Skeletal muscle cell (primary cell): ENCODE measurements at regions not wholly inside any gene's neighbourhood (a gene's known extent, or its start where the extent isn't known, plus 50 kb on each side); places are given as distances from the start of the nearest gene placed in this dataset.
"Not testable (repeated sequence)": the region's sequence is repeated elsewhere in the genome, so short reads cannot be mapped to it uniquely, and the experiment has no call there.

Experiments used
- DNase-seq: peaks from one replicate; pipeline ENCODE4 v3.0.0-alpha.2; 2010; ENCODE audit warnings: low read depth
- H3K4me3 ChIP-seq: 2 replicates; pipeline ENCODE4 v1.5.1; 2011; ENCODE audit warnings: low read depth, mild to moderate bottlenecking, control low read depth, low read length, moderate library complexity

GRCh38 chr10:3636356-3637181 is 148.4 kb downstream of the KLF6 start:
- H3K4me3 ChIP-seq = no peak overlapping the region
- no peak for DNase-seq

GRCh38 chr10:3635697-3636096 is 149.3 kb downstream of the KLF6 start:
- no peak overlapping the region for H3K4me3 ChIP-seq
- no peak for DNase-seq

GRCh38 chr10:3635211-3635671 is 149.8 kb downstream of the KLF6 start:
- DNase-seq = no peak

GRCh38 chr10:3634646-3635045 is 150.4 kb downstream of the KLF6 start:
- not testable (repeated sequence) for H3K4me3 ChIP-seq, DNase-seq

More at GRCh38 chr10:3635211-3635671, 149.8 kb downstream of the KLF6 start:
- no peak overlapping the region for H3K4me3 ChIP-seq

- no peak overlapping the region for H3K4me3 ChIP-seq
- no peak for DNase-seq
Observed at GRCh38 chr10:3631701-3632330, 153.2 kb downstream of the KLF6 start.

- H3K4me3 ChIP-seq = no peak overlapping the region
- no peak for DNase-seq
Observed at GRCh38 chr10:3631291-3631690, 153.7 kb downstream of the KLF6 start.

GRCh38 chr10:3625959-3626751 is 158.9 kb downstream of the KLF6 start:
- H3K4me3 ChIP-seq = no peak overlapping the region
- peak; percentile 84 for DNase-seq

GRCh38 chr10:3624367-3624766 is 160.6 kb downstream of the KLF6 start:
- no peak overlapping the region for H3K4me3 ChIP-seq

GRCh38 chr10:3623746-3624145 is 161.3 kb downstream of the KLF6 start:
- H3K4me3 ChIP-seq = no peak overlapping the region
- peak; percentile 71 for DNase-seq

More at GRCh38 chr10:3624367-3624766, 160.6 kb downstream of the KLF6 start:
- DNase-seq = peak; percentile 83

- no peak for DNase-seq
- no peak overlapping the region for H3K4me3 ChIP-seq
Observed at GRCh38 chr10:3622845-3623621, 162.0 kb downstream of the KLF6 start.

- DNase-seq = no peak
- H3K4me3 ChIP-seq = no peak overlapping the region
Observed at GRCh38 chr10:3622427-3622826, 162.6 kb downstream of the KLF6 start.

GRCh38 chr10:3620818-3621217 is 164.2 kb downstream of the KLF6 start:
- H3K4me3 ChIP-seq = no peak overlapping the region
- no peak for DNase-seq

GRCh38 chr10:3619241-3619640 is 165.8 kb downstream of the KLF6 start:
- no peak overlapping the region for H3K4me3 ChIP-seq
- no peak for DNase-seq

- H3K4me3 ChIP-seq = no peak overlapping the region
- no peak for DNase-seq
Observed at GRCh38 chr10:3616880-3617279, 168.1 kb downstream of the KLF6 start.

GRCh38 chr10:3613318-3613717 is 171.7 kb downstream of the KLF6 start:
- no peak overlapping the region for H3K4me3 ChIP-seq
- no peak for DNase-seq

GRCh38 chr10:3612183-3613001 is 172.6 kb downstream of the KLF6 start:
- H3K4me3 ChIP-seq = no peak overlapping the region
- no peak for DNase-seq

GRCh38 chr10:3606309-3606708 is 178.7 kb downstream of the KLF6 start:
- no peak for DNase-seq
- H3K4me3 ChIP-seq = no peak overlapping the region

GRCh38 chr10:3605882-3606281 is 179.1 kb downstream of the KLF6 start:
- DNase-seq = no peak
- H3K4me3 ChIP-seq = no peak overlapping the region

- H3K4me3 ChIP-seq = no peak overlapping the region
- DNase-seq = no peak
Observed at GRCh38 chr10:3595736-3596135, 189.3 kb downstream of the KLF6 start.
